SK-N-SH treated with all-trans-retinoic acid at 6 μM for 48 hours (cell line): ENCODE measurements at regions not wholly inside any gene's neighbourhood (a gene's known extent, or its start where the extent isn't known, plus 50 kb on each side); places are given as distances from the start of the nearest gene placed in this dataset.

Source experiments
- ARNTL ChIP-seq: fragments of 450-650 bp; formaldehyde crosslinking; IDR thresholded peaks from 2 replicates; pipeline ENCODE4 v1.5.0; 2020; ENCODE audit warnings: low read depth, mild to moderate bottlenecking, moderate library complexity, borderline replicate concordance
- CREB5 ChIP-seq: fragments of 250-450 bp; sonication (Bioruptor Pico); IDR thresholded peaks from 2 replicates; pipeline ENCODE4 v1.5.1; 2020; ENCODE audit warnings: low read depth, mild to moderate bottlenecking, moderate library complexity
- CSDC2 ChIP-seq: fragments of 250-450 bp; sonication (Bioruptor Pico); IDR thresholded peaks from 2 replicates; pipeline ENCODE4 v1.5.0; 2020; ENCODE audit warnings: mild to moderate bottlenecking, moderate library complexity
- ESRRG ChIP-seq: fragments of 250-450 bp; sonication (Bioruptor Pico); IDR thresholded peaks from 2 replicates; pipeline ENCODE4 v1.6.1; 2021; ENCODE audit warnings: mild to moderate bottlenecking
- GLIS3 ChIP-seq: fragments of 250-450 bp; sonication (Bioruptor Pico); IDR thresholded peaks from 2 replicates; pipeline ENCODE4 v1.5.0; 2020; ENCODE audit warnings: mild to moderate bottlenecking, moderate library complexity
- POU6F1 ChIP-seq: fragments of 250-450 bp; sonication (Bioruptor Pico); IDR thresholded peaks from 2 replicates; pipeline ENCODE4 v1.8.0; 2021; ENCODE audit warnings: low read depth, mild to moderate bottlenecking, moderate library complexity, borderline replicate concordance
- ZC3H10 ChIP-seq: fragments of 250-450 bp; sonication (Bioruptor Pico); IDR thresholded peaks from 2 replicates; pipeline ENCODE4 v1.5.1; 2021; ENCODE audit warnings: mild to moderate bottlenecking, moderate library complexity
- ZNF565 ChIP-seq: fragments of 450-650 bp; formaldehyde crosslinking; conservative IDR thresholded peaks from 2 replicates; pipeline ENCODE4 v1.5.0; 2020; ENCODE audit warnings: low read depth, mild to moderate bottlenecking, moderate library complexity

GRCh38 chr6:154613137-154613676 is 102.7 kb upstream of the CNKSR3 start:
- TF ChIP-seq GLIS3 (CRISPR knock-in tag) (no peak), ESRRG (no peak), CREB5 (no peak), POU6F1 (CRISPR knock-in tag) (no peak), ZNF565 (CRISPR knock-in tag) (no peak), CSDC2 (CRISPR knock-in tag) (no peak), ARNTL (CRISPR knock-in tag) (no peak), ZC3H10 (no peak)
